ENCODE measurements at regions not wholly inside any gene's neighbourhood (a gene's known extent, or its start where the extent isn't known, plus 50 kb on each side); places are given as distances from the start of the nearest gene placed in this dataset.
"Not testable (repeated sequence)": the region's sequence is repeated elsewhere in the genome, so short reads cannot be mapped to it uniquely, and the experiment has no call there.

GRCh38 chr3:144488927-144489326 lies 517.3 kb downstream of the DIPK2A start:
- Mint-ChIP-seq H3K36me3 (ENCODE audit: insufficient read depth in 2 of 2) (no peaks in the 10 kb centered on the region), H3K4me1 (ENCODE audit: low read depth) (no peaks in the 10 kb centered on the region), H3K9me3 (no peaks in the 10 kb centered on the region), H3K27me3 (ENCODE audit: low read depth) (no peaks in the 10 kb centered on the region), H3K27ac (no peak overlapping the region), H3K4me3 (no peak overlapping the region)
- ATAC-seq (replicated peaks in 1 of 2) (no peak), DNase-seq (no peak)

DNA sequence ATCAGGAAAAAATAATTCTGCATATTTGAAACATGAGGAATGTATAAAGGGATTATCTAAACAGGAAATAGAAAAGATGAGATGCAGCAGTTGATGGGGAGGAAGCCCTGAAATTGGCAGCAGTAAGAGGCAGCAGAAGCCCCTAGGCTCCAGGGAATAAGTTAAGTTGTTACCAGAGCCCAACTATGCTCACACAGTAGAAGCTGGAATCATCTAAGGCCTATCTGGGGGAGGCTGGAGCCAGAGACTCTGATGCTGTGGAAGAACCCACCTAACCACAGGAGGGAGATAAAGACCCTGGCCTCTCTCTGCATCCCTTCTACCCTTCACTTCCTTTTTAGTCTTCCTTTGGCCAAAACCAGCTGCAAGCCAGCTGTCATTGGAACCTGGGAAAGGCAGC lies 519.7 kb downstream of the DIPK2A start:
- H3K36me3 Mint-ChIP-seq (ENCODE audit: insufficient read depth in 2 of 2): no peaks in the 10 kb centered on the region
- no peak for ATAC-seq (replicated peaks in 1 of 2)
- H3K27me3 Mint-ChIP-seq (ENCODE audit: low read depth): no peaks in the 10 kb centered on the region
- no peaks in the 10 kb centered on the region for H3K9me3 Mint-ChIP-seq
- no peak overlapping the region for H3K4me3 Mint-ChIP-seq
- DNase-seq: no peak
- H3K27ac Mint-ChIP-seq: no peak overlapping the region
- H3K4me1 Mint-ChIP-seq (ENCODE audit: low read depth): no peaks in the 10 kb centered on the region

DNA sequence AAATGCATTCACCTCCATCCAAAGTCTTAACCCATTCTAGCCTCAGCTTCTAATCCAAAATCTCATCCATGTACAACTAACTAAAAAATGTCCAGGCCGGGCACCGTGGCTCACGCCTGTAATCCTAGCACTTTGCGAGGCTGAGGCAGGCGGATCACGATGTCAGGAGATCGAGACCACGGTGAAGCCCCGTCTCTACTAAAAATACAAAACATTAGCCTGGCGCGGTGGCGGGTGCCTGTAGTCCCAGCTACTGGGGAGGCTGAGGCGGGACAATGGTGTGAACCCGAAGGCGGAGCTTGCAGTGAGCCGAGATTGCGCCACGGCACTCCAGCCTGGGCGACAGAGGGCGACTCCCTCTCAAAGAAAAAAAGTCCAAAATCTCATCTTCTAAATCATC lies 523.0 kb downstream of the DIPK2A start:
- not testable (repeated sequence) for H3K9me3 Mint-ChIP-seq; H3K36me3 Mint-ChIP-seq (ENCODE audit: insufficient read depth in 2 of 2); H3K4me1 Mint-ChIP-seq (ENCODE audit: low read depth); H3K27ac Mint-ChIP-seq; H3K27me3 Mint-ChIP-seq (ENCODE audit: low read depth); ATAC-seq (replicated peaks in 1 of 2); DNase-seq; H3K4me3 Mint-ChIP-seq

DNA sequence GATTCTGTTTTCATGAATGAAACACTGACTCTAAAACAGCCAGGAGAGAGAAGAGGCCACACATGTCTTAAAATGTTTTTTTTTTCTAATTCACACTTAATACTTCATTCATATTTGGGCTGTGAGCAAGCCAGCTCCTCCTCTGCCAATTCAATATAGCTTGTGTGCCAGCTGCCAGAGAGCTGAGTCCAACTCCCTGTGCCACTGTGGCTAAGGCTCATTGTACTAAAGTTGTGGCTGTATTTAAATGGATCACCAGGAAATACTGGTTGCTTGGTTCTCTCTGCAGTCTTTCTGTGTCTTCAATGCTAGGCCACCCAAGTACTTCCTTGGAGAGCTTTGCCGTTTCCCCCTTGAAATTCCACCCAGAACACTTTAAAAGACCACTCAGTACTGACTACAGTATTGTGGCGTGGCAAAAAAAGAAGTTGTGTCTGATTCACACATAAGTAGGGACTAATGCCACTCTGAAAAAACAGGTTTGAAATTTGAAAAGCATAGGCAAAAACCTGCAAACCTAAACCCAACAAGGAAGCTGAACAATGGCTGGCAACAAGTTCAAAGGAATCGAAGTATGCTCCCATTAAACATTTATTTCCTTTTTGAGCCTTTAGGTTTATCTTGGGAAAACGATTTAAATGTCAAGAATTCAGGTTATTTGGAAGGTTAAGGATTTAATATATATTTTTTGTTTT lies 524.7 kb downstream of the DIPK2A start:
- no peak overlapping the region for H3K4me3 Mint-ChIP-seq
- ATAC-seq (replicated peaks in 1 of 2): no peak
- H3K27me3 Mint-ChIP-seq (ENCODE audit: low read depth): no peaks in the 10 kb centered on the region
- H3K36me3 Mint-ChIP-seq (ENCODE audit: insufficient read depth in 2 of 2): no peaks in the 10 kb centered on the region
- no peaks in the 10 kb centered on the region for H3K9me3 Mint-ChIP-seq
- no peak overlapping the region for H3K27ac Mint-ChIP-seq
- DNase-seq: no peak
- no peaks in the 10 kb centered on the region for H3K4me1 Mint-ChIP-seq (ENCODE audit: low read depth)

- H3K4me3 Mint-ChIP-seq: no peak overlapping the region
- ATAC-seq (replicated peaks in 1 of 2): no peak
- no peaks in the 10 kb centered on the region for H3K9me3 Mint-ChIP-seq
- no peak for DNase-seq
- H3K4me1 Mint-ChIP-seq (ENCODE audit: low read depth): no peaks in the 10 kb centered on the region
- H3K27ac Mint-ChIP-seq: no peak overlapping the region
- no peaks in the 10 kb centered on the region for H3K27me3 Mint-ChIP-seq (ENCODE audit: low read depth)
- H3K36me3 Mint-ChIP-seq (ENCODE audit: insufficient read depth in 2 of 2): no peaks in the 10 kb centered on the region
These were observed 525.8 kb downstream of the DIPK2A start for GRCh38 chr3:144497452-144497851.

GRCh38 chr3:144499001-144499930 lies 527.6 kb downstream of the DIPK2A start:
- ATAC-seq (replicated peaks in 1 of 2) (no peak), DNase-seq (no peak)
- no peaks in the 10 kb centered on the region for H3K27me3 Mint-ChIP-seq (ENCODE audit: low read depth)
- no peak overlapping the region for H3K27ac Mint-ChIP-seq
- no peaks in the 10 kb centered on the region for H3K9me3 Mint-ChIP-seq
- no peaks in the 10 kb centered on the region for H3K36me3 Mint-ChIP-seq (ENCODE audit: insufficient read depth in 2 of 2)
- H3K4me3 Mint-ChIP-seq: no peak overlapping the region
- no peaks in the 10 kb centered on the region for H3K4me1 Mint-ChIP-seq (ENCODE audit: low read depth)

DNA sequence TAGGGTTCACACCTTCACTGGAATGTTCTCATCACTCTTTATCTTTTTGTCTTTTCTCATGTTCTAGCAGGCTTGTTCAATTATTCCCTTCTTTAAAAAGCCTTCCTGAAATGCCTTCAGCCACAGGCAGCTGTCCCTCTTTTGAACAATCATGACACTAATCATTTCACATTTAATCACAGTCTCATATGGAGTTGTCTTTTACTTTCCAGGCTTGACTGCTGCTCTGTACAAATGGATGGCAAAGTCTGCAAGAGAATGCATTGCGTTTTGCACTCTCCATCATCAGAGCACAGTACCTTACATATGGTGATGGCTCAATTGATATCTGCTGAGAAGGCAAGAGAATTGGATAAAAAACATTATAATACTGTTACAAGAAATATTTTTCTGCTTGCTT lies 529.8 kb downstream of the DIPK2A start:
- DNase-seq (no peak), ATAC-seq (replicated peaks in 1 of 2) (no peak)
- Mint-ChIP-seq H3K27ac (no peak overlapping the region), H3K27me3 (ENCODE audit: low read depth) (no peaks in the 10 kb centered on the region), H3K36me3 (ENCODE audit: insufficient read depth in 2 of 2) (no peaks in the 10 kb centered on the region), H3K9me3 (no peaks in the 10 kb centered on the region), H3K4me3 (no peak overlapping the region), H3K4me1 (ENCODE audit: low read depth) (no peaks in the 10 kb centered on the region)

DNA sequence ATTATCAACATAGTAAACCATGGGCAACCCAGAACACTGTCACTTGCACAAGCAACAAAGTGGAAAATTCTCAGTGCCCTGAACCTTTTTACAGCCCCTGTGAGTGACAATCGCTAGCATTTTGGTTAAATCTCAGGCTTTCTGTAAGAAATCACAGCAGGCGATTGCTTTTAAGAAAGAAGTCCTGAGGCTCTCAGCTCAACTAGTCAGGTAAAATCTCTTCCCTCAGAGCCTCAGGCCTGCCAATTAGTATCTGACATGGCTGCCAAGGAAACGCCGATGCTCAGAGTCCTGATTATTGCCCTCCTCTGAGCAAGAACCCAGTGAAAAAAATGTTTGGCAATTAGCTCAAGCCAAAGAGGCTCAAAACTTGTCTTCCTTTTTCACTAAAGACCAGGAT lies 530.8 kb downstream of the DIPK2A start:
- no peak for DNase-seq
- Mint-ChIP-seq H3K4me3 (no peak overlapping the region), H3K27ac (no peak overlapping the region), H3K36me3 (ENCODE audit: insufficient read depth in 2 of 2) (no peaks in the 10 kb centered on the region), H3K4me1 (ENCODE audit: low read depth) (no peaks in the 10 kb centered on the region), H3K9me3 (no peaks in the 10 kb centered on the region), H3K27me3 (ENCODE audit: low read depth) (no peaks in the 10 kb centered on the region)
- ATAC-seq (replicated peaks in 1 of 2): no peak

DNA sequence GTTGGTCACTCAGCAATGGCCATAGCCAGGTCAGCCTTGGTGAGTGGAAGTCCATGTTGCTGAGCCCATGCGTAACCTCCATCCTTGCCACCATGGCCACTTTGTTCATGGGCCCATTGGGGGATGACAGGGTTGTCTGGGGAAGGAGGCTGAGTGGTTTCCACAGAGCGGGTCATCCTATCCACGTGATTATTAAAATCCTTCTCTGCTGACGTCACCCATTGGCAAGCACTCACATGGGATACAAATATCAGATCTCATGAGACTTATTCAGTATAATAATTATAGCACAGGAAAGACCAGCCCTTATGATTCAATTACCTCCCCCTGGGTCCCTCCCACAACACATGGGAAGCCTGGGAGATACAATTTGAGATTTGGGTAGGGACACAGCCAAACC lies 534.8 kb downstream of the DIPK2A start:
- DNase-seq; H3K27me3 Mint-ChIP-seq (ENCODE audit: low read depth); H3K27ac Mint-ChIP-seq; ATAC-seq (replicated peaks in 1 of 2); H3K4me1 Mint-ChIP-seq (ENCODE audit: low read depth); H3K4me3 Mint-ChIP-seq; H3K36me3 Mint-ChIP-seq (ENCODE audit: insufficient read depth in 2 of 2); H3K9me3 Mint-ChIP-seq: not testable (repeated sequence)

GRCh38 chr3:144511346-144511745 lies 539.7 kb downstream of the DIPK2A start:
- Mint-ChIP-seq H3K27ac (no peak overlapping the region), H3K36me3 (ENCODE audit: insufficient read depth in 2 of 2) (no peaks in the 10 kb centered on the region), H3K27me3 (ENCODE audit: low read depth) (no peaks in the 10 kb centered on the region), H3K9me3 (no peaks in the 10 kb centered on the region), H3K4me1 (ENCODE audit: low read depth) (no peaks in the 10 kb centered on the region), H3K4me3 (no peak overlapping the region)
- DNase-seq (no peak), ATAC-seq (replicated peaks in 1 of 2) (no peak)

- ATAC-seq (replicated peaks in 1 of 2): no peak
These were observed 544.4 kb downstream of the DIPK2A start for GRCh38 chr3:144516026-144516425.

GRCh38 chr3:144516589-144516988 lies 545.0 kb downstream of the DIPK2A start:
- ATAC-seq (replicated peaks in 1 of 2) (no peak), DNase-seq (no peak)
- Mint-ChIP-seq H3K4me3 (no peak overlapping the region), H3K36me3 (ENCODE audit: insufficient read depth in 2 of 2) (no peaks in the 10 kb centered on the region), H3K27me3 (ENCODE audit: low read depth) (no peaks in the 10 kb centered on the region), H3K9me3 (peaks cover 0 to 1% of the 10 kb centered on the region in 2 donors), H3K27ac (no peak overlapping the region), H3K4me1 (ENCODE audit: low read depth) (no peaks in the 10 kb centered on the region)

More at GRCh38 chr3:144516026-144516425, 544.4 kb downstream of the DIPK2A start:
- Mint-ChIP-seq H3K9me3 (peaks cover 0 to 1% of the 10 kb centered on the region in 2 donors), H3K27ac (no peak overlapping the region), H3K4me3 (no peak overlapping the region), H3K27me3 (ENCODE audit: low read depth) (no peaks in the 10 kb centered on the region), H3K36me3 (ENCODE audit: insufficient read depth in 2 of 2) (no peaks in the 10 kb centered on the region), H3K4me1 (ENCODE audit: low read depth) (no peaks in the 10 kb centered on the region)
- no peak for DNase-seq

GRCh38 chr3:144521131-144521530 lies 549.5 kb downstream of the DIPK2A start:
- ATAC-seq (replicated peaks in 1 of 2) (no peak), DNase-seq (no peak)
- Mint-ChIP-seq H3K4me1 (ENCODE audit: low read depth) (no peaks in the 10 kb centered on the region), H3K9me3 (peaks cover 0 to 1% of the 10 kb centered on the region in 2 donors), H3K4me3 (no peak overlapping the region), H3K27me3 (ENCODE audit: low read depth) (no peaks in the 10 kb centered on the region), H3K27ac (no peak overlapping the region), H3K36me3 (ENCODE audit: insufficient read depth in 2 of 2) (no peaks in the 10 kb centered on the region)

Measured in activated T-cell treated with anti-CD3 and anti-CD28 coated beads, Interleukin-2, amount 50 U/mL, for 72 hours (primary cell).